Cardiac muscle cell (in vitro differentiated cells and primary cell): ENCODE measurements at regions not wholly inside any gene's neighbourhood (a gene's known extent, or its start where the extent isn't known, plus 50 kb on each side); places are given as distances from the start of the nearest gene placed in this dataset.
"Not testable (repeated sequence)": the region's sequence is repeated elsewhere in the genome, so short reads cannot be mapped to it uniquely, and the experiment has no call there.

Source experiments
- DNase-seq, 2 donors: peaks; one replicate each; pipeline versions ENCODE4 v3.0.0 to v3.0.0-alpha.2; 2010 to 2017; ENCODE audit warnings: low read depth in 1 of 2, low spot score in 1 of 2
- H3K27ac ChIP-seq: fragments of 200-600 bp; sonication (generic); 2 replicates; pipeline ENCODE4 v1.5.1; 2016
- H3K27me3 ChIP-seq: fragments of 200-600 bp; sonication (generic); 2 replicates; pipeline ENCODE4 v1.6.0; 2016; ENCODE audit warnings: control low read depth
- H3K36me3 ChIP-seq: fragments of 200-600 bp; sonication (generic); 2 replicates; pipeline ENCODE4 v1.5.1; 2016; ENCODE audit warnings: control low read depth
- H3K4me1 ChIP-seq: fragments of 200-600 bp; sonication (generic); 2 replicates; pipeline ENCODE4 v1.8.1; 2017; ENCODE audit warnings: low read depth, mild to moderate bottlenecking, mixed run types
- H3K4me3 ChIP-seq: fragments of 200-600 bp; sonication (generic); 2 replicates; pipeline ENCODE4 v1.5.1; 2016; ENCODE audit warnings: mild to moderate bottlenecking
- H3K9me3 ChIP-seq: fragments of 200-600 bp; sonication (generic); 2 replicates; pipeline ENCODE4 v1.5.1; 2017; ENCODE audit warnings: low read depth, mild to moderate bottlenecking, control low read depth
- CTCF ChIP-seq: IDR thresholded peaks from 2 replicates; pipeline ENCODE4 v1.5.1; 2012; ENCODE audit warnings: low read depth, mild to moderate bottlenecking, low read length

GRCh38 chr1:55793856-55794255, 578.7 kb upstream of the USP24 start:
- TF ChIP-seq CTCF: no peak
- H3K9me3 ChIP-seq: no peaks in the 10 kb centered on the region
- no peak overlapping the region for H3K27ac ChIP-seq

GRCh38 chr1:55792870-55793269, 577.7 kb upstream of the USP24 start:
- no peaks in the 10 kb centered on the region for H3K27me3 ChIP-seq
- H3K27ac ChIP-seq: no peak overlapping the region
- H3K4me3 ChIP-seq: no peak overlapping the region
- H3K36me3 ChIP-seq: no peaks in the 10 kb centered on the region
- H3K9me3 ChIP-seq: no peaks in the 10 kb centered on the region
- no peak for DNase-seq
- H3K4me1 ChIP-seq: no peaks in the 10 kb centered on the region
- TF ChIP-seq CTCF: no peak

More at GRCh38 chr1:55793856-55794255, 578.7 kb upstream of the USP24 start:
- no peaks in the 10 kb centered on the region for H3K27me3 ChIP-seq
- no peak overlapping the region for H3K4me3 ChIP-seq
- H3K4me1 ChIP-seq: no peaks in the 10 kb centered on the region
- no peak for DNase-seq
- H3K36me3 ChIP-seq: no peaks in the 10 kb centered on the region

GRCh38 chr1:55789466-55789865, 574.3 kb upstream of the USP24 start:
- Histone ChIP-seq H3K4me1 (no peaks in the 10 kb centered on the region), H3K36me3 (no peaks in the 10 kb centered on the region), H3K4me3 (no peak overlapping the region), H3K27me3 (no peaks in the 10 kb centered on the region), H3K27ac (no peak overlapping the region), H3K9me3 (no peaks in the 10 kb centered on the region)
- no peak for DNase-seq
- TF ChIP-seq CTCF: no peak

GRCh38 chr1:55786396-55786795, 571.2 kb upstream of the USP24 start:
- Histone ChIP-seq H3K4me3 (no peak overlapping the region), H3K27ac (no peak overlapping the region), H3K36me3 (no peaks in the 10 kb centered on the region), H3K9me3 (no peaks in the 10 kb centered on the region), H3K4me1 (no peaks in the 10 kb centered on the region), H3K27me3 (no peaks in the 10 kb centered on the region)
- no peak for DNase-seq
- TF ChIP-seq CTCF: no peak

GRCh38 chr1:55784941-55785450, 569.8 kb upstream of the USP24 start:
- H3K27me3 ChIP-seq, H3K4me3 ChIP-seq, H3K9me3 ChIP-seq, H3K4me1 ChIP-seq, H3K27ac ChIP-seq, DNase-seq, H3K36me3 ChIP-seq: not testable (repeated sequence)

GRCh38 chr1:55781944-55782482, 566.8 kb upstream of the USP24 start:
- DNase-seq: peak in 1 of 2 donors; percentile 50
- H3K4me3 ChIP-seq: no peak overlapping the region
- no peak for TF ChIP-seq CTCF
- no peaks in the 10 kb centered on the region for H3K9me3 ChIP-seq
- H3K4me1 ChIP-seq: no peaks in the 10 kb centered on the region
- H3K27ac ChIP-seq: no peak overlapping the region
- H3K27me3 ChIP-seq: no peaks in the 10 kb centered on the region
- no peaks in the 10 kb centered on the region for H3K36me3 ChIP-seq
